Esophagus (tissue), 2 donors: ENCODE measurements at regions not wholly inside any gene's neighbourhood (a gene's known extent, or its start where the extent isn't known, plus 50 kb on each side); places are given as distances from the start of the nearest gene placed in this dataset.
"Not testable (repeated sequence)": the region's sequence is repeated elsewhere in the genome, so short reads cannot be mapped to it uniquely, and the experiment has no call there.

ENCODE experiments used
- H3K27ac ChIP-seq, 2 donors: one replicate each; pipeline ENCODE4 v1.5.1; 2013; ENCODE audit warnings: low read depth in 2 of 2, mild to moderate bottlenecking in 2 of 2, inconsistent platforms in 1 of 2, low read length in 1 of 2, moderate library complexity in 1 of 2
- H3K27me3 ChIP-seq, 2 donors: one replicate each; pipeline ENCODE4 v1.6.1; 2013; ENCODE audit warnings: low read length in 2 of 2, control low read depth in 1 of 2, mild to moderate bottlenecking in 1 of 2; ENCODE audit not compliant: insufficient read depth in 2 of 2, control insufficient read depth in 1 of 2
- H3K36me3 ChIP-seq, 2 donors: one replicate each; pipeline ENCODE4 v1.6.1; 2013; ENCODE audit warnings: low read length in 1 of 2; ENCODE audit not compliant: control insufficient read depth in 2 of 2, insufficient read depth in 2 of 2
- H3K4me1 ChIP-seq, 2 donors: one replicate each; pipeline ENCODE4 v1.6.1; 2013; ENCODE audit warnings: low read length in 1 of 2; ENCODE audit not compliant: control insufficient read depth in 2 of 2, insufficient read depth in 2 of 2
- H3K4me3 ChIP-seq, 2 donors: one replicate each; pipeline ENCODE4 v1.5.1; 2013; ENCODE audit warnings: low read length in 2 of 2, mild to moderate bottlenecking in 2 of 2, low read depth in 1 of 2, moderate library complexity in 1 of 2
- H3K9me3 ChIP-seq, 2 donors: one replicate each; pipeline ENCODE4 v1.6.1; 2013; ENCODE audit warnings: mild to moderate bottlenecking in 2 of 2, low read depth in 1 of 2, low read length in 1 of 2, moderate library complexity in 1 of 2; ENCODE audit not compliant: control insufficient read depth in 2 of 2, insufficient read depth in 1 of 2
- WGBS, 2 donors: extraction: QIAGEN DNeasy Blood & Tissue Kit; methylation state at CpG; one replicate each; pipeline ENCODE4 v1.1.7; 2013; 5-methylcytosine and 5-hydroxymethylcytosine counted together
- donor health status: healthy with polysubstance abuse.
- donor health status: Bipolar disorder and iron deficiency.

- not testable (repeated sequence) for H3K4me3 ChIP-seq, H3K4me1 ChIP-seq, H3K27me3 ChIP-seq, H3K27ac ChIP-seq, H3K36me3 ChIP-seq
- 83 to 84% methylated on average over 4 of the region's 4 CpGs for WGBS, 2 donors
- peaks cover 0 to 38% of the 10 kb centered on the region in 2 donors for H3K9me3 ChIP-seq
Measured at GRCh38 chr17:26936645-26937044, 357.3 kb upstream of the WSB1 start.

DNA sequence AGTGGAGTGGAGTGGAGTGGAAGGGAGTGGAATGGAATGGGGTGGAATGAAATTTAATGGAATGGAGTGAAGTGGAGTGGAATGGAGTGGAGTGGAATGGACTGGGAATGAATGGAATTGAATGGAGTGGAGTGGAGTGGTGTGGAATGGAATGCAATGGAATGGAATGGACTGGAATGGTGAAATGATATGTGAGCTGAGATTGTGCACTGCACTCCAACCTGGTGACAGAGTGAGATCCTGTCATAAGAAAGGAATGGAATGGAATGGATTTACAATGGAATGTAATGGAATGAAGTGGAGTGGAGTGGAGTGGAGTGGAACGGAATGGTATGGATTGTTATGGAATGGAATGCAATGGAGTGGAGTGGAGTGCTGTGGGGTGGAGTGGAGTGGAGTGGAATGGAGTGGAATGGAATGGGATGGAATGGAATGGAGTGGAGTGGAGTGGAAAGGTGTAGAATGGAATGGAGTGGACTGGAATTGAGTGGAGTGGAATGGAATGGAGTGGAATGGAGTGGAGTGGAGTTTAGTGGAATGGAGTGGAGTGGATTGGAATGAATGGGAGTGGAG is 356.1 kb upstream of the WSB1 start:
- peaks cover 0 to 38% of the 10 kb centered on the region in 2 donors for H3K9me3 ChIP-seq
- H3K27me3 ChIP-seq, H3K4me3 ChIP-seq, H3K4me1 ChIP-seq, H3K27ac ChIP-seq, H3K36me3 ChIP-seq: not testable (repeated sequence)
- WGBS, 2 donors: 45 to 49% methylated on average over 1 of the region's 1 CpG

GRCh38 chr17:26939755-26940154 is 354.2 kb upstream of the WSB1 start:
- H3K4me3 ChIP-seq, H3K4me1 ChIP-seq, H3K27ac ChIP-seq, H3K36me3 ChIP-seq, H3K27me3 ChIP-seq: not testable (repeated sequence)
- H3K9me3 ChIP-seq: peaks cover 0 to 38% of the 10 kb centered on the region in 2 donors
- 79 to 84% methylated on average over 8 of the region's 8 CpGs for WGBS, 2 donors

- not testable (repeated sequence) for H3K27ac ChIP-seq, H3K4me3 ChIP-seq, H3K27me3 ChIP-seq, H3K36me3 ChIP-seq, H3K4me1 ChIP-seq
- 40 to 42% methylated on average over 2 of the region's 2 CpGs for WGBS, 2 donors
- H3K9me3 ChIP-seq: peaks cover 0 to 38% of the 10 kb centered on the region in 2 donors
Measured at GRCh38 chr17:26940587-26940986, 353.3 kb upstream of the WSB1 start.

- Histone ChIP-seq H3K4me1 (no peaks in the 10 kb centered on the region), H3K27me3 (peaks cover 0 to 5% of the 10 kb centered on the region in 2 donors), H3K27ac (no peak overlapping the region), H3K36me3 (no peaks in the 10 kb centered on the region), H3K4me3 (no peak overlapping the region), H3K9me3 (peaks cover 0 to 2% of the 10 kb centered on the region in 2 donors)
- WGBS, 2 donors: 33 to 35% methylated on average over 89 to 91 of the region's 91 CpGs
Measured at GRCh38 chr17:26962255-26963162, 331.4 kb upstream of the WSB1 start.

- WGBS, 2 donors: 41 to 42% methylated on average over 26 of the region's 26 CpGs
- Histone ChIP-seq H3K27me3 (peaks cover 0 to 5% of the 10 kb centered on the region in 2 donors), H3K4me1 (no peaks in the 10 kb centered on the region), H3K4me3 (no peak overlapping the region), H3K9me3 (peaks cover 0 to 2% of the 10 kb centered on the region in 2 donors), H3K36me3 (no peaks in the 10 kb centered on the region), H3K27ac (no peak overlapping the region)
Measured at GRCh38 chr17:26963163-26963503, 330.8 kb upstream of the WSB1 start.

GRCh38 chr17:26965898-26966624 is 327.9 kb upstream of the WSB1 start:
- not testable (repeated sequence) for H3K27me3 ChIP-seq, H3K9me3 ChIP-seq, H3K4me3 ChIP-seq, H3K27ac ChIP-seq, H3K4me1 ChIP-seq, H3K36me3 ChIP-seq
- WGBS, 2 donors: 60 to 64% methylated on average over 1 of the region's 1 CpG

- not testable (repeated sequence) for H3K27me3 ChIP-seq, H3K4me1 ChIP-seq
- WGBS, 2 donors: 44 to 51% methylated on average over 2 of the region's 2 CpGs
Measured at GRCh38 chr17:26966625-26967179, 327.2 kb upstream of the WSB1 start.

DNA sequence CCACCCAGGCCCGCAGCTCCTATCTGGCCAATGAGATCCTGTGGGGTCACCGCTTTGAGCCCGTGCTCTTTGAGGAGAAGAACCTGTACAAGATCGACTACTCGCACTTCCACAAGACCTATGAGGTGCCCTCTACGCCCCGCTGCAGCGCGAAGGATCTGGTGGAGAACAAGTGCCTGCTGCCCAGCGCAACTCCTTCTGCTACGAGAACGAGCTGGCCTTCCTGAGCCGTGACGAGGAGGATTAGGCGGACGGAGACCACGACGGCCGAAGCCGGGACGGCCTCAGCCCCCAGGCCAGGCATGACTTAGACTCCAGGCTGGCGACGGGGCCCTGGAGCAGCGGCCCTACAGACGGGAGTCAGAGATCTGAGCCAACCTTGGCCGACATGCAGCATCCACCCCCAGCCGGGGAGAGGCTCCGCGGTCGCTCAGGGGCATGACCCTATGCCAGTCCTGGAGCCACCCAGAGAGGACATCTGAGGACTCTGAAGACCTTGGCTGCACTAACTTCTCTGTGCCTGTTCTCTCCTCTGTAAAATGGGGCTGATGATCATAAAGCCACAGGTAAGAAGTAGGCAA is 312.0 kb upstream of the WSB1 start:
- not testable (repeated sequence) for H3K9me3 ChIP-seq, H3K36me3 ChIP-seq, H3K27me3 ChIP-seq, H3K27ac ChIP-seq, H3K4me1 ChIP-seq, H3K4me3 ChIP-seq
- 92 to 93% methylated on average over 30 of the region's 30 CpGs for WGBS, 2 donors

More at GRCh38 chr17:26966625-26967179, 327.2 kb upstream of the WSB1 start:
- H3K36me3 ChIP-seq, H3K4me3 ChIP-seq, H3K27ac ChIP-seq, H3K9me3 ChIP-seq: not testable (repeated sequence)
